GM12892 (cell line): ENCODE measurements at regions not wholly inside any gene's neighbourhood (a gene's known extent, or its start where the extent isn't known, plus 50 kb on each side); places are given as distances from the start of the nearest gene placed in this dataset.

Source experiments
- POLR2A ChIP-seq: IDR thresholded peaks from 2 replicates; pipeline ENCODE4 v1.6.1; 2011; ENCODE audit warnings: low read depth, low read length, control low read depth
- POLR2AphosphoS5 ChIP-seq: IDR thresholded peaks from 2 replicates; pipeline ENCODE4 v1.6.1; 2011; ENCODE audit warnings: low read depth, low read length, control low read depth

DNA sequence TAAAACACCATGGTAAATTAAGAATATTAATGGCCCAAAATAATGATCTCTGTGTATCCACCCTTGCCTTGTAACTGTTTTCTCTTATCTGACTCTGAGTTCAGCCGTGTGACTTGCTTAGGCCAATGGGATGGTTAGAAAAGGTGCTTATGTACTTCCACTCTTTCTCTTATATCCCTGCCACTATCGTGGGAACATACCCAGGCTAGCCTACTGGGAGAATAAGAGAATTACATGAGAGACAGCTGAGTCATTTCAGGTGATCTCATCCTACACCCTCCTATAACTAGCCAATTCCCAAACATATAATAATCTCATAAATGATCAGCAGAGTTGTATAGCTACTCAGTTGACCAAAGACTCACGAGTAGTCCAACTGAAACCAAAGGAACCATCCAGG, 98.3 kb upstream of the ABI3BP start:
- TF ChIP-seq POLR2A, result no peak
- no peak for TF ChIP-seq POLR2AphosphoS5
